Keratinocyte (primary cell): ENCODE measurements at regions not wholly inside any gene's neighbourhood (a gene's known extent, or its start where the extent isn't known, plus 50 kb on each side); places are given as distances from the start of the nearest gene placed in this dataset.

Source experiments
- CTCF ChIP-seq, 3 experiments: IDR thresholded peaks in 1 of 3; conservative IDR thresholded peaks in 1 of 3; optimal IDR thresholded peaks in 1 of 3; 2 replicates in 2 of 3; 3 replicates in 1 of 3; pipeline versions ENCODE3 to v1.5.1; 2011; ENCODE audit warnings: low read length in 3 of 3, mild to moderate bottlenecking in 3 of 3, moderate library complexity in 2 of 3, control low read depth in 1 of 3, inconsistent platforms in 1 of 3; ENCODE audit not compliant: insufficient read depth in 2 of 3; ENCODE audit errors: extremely low read depth in 1 of 3
- EZH2 ChIP-seq: IDR thresholded peaks from one replicate; pipeline ENCODE4 v1.6.1; 2012; ENCODE audit warnings: inconsistent platforms, mild to moderate bottlenecking, low read length, moderate library complexity

GRCh38 chr7:13359656-13360055 is 629.8 kb downstream of the ETV1 start:
- no peak for TF ChIP-seq CTCF (optimal IDR thresholded peaks at IDR 0.05 in 1 of 3, IDR thresholded peaks at IDR 0.05 in 1 of 3, conservative IDR thresholded peaks at IDR 0.05 in 1 of 3; ENCODE audit: extremely low read depth in 1 of 3, insufficient read depth in 2 of 3, low read length in 3 of 3)
- TF ChIP-seq EZH2 = no peak
